Adrenal gland (tissue), 9 donors: ENCODE measurements at regions not wholly inside any gene's neighbourhood (a gene's known extent, or its start where the extent isn't known, plus 50 kb on each side); places are given as distances from the start of the nearest gene placed in this dataset.

ENCODE experiments used
- DNase-seq, 7 donors: peaks; one replicate each; pipeline ENCODE4 v3.0.0-alpha.2; 2019 to 2020
- H3K27ac ChIP-seq, 5 donors: fragments of 200-600 bp; sonication (generic) in 4 of 5; 1 replicate in 3 of 5; 2 replicates in 2 of 5; pipeline versions ENCODE4 v1.5.1 to v1.8.0; 2016 to 2020; ENCODE audit warnings: mild to moderate bottlenecking in 1 of 5
- H3K27me3 ChIP-seq: fragments of 200-600 bp; 2 replicates; pipeline ENCODE4 v1.8.0; 2021
- H3K36me3 ChIP-seq, 2 donors: fragments of 200-600 bp; replicated peaks in 1 of 2; 1 replicate in 1 of 2; 2 replicates in 1 of 2; pipeline versions ENCODE4 v1.5.1 to v1.8.0; 2018 to 2022
- H3K4me1 ChIP-seq, 2 donors: fragments of 200-600 bp; replicated peaks in 1 of 2; 1 replicate in 1 of 2; 2 replicates in 1 of 2; pipeline versions ENCODE4 v1.5.1 to v1.8.0; 2018 to 2021
- H3K4me3 ChIP-seq, 4 donors: fragments of 200-600 bp; sonication (generic) in 3 of 4; one replicate each; pipeline ENCODE4 v1.5.1; 2016 to 2018
- H3K9me3 ChIP-seq, 3 donors: fragments of 200-600 bp; sonication (generic) in 1 of 3; replicated peaks in 1 of 3; 1 replicate in 2 of 3; 2 replicates in 1 of 3; pipeline versions ENCODE4 v1.5.1 to v1.8.0; 2016 to 2021
- CTCF ChIP-seq, 6 experiments: fragments of 450-650 bp in 4 of 6; fragments of 200-600 bp in 2 of 6; sonication (generic) in 1 of 6; IDR thresholded peaks; 1 replicate in 5 of 6; 2 replicates in 1 of 6; pipeline versions ENCODE4 v1.5.1 to v1.8.0; 2016 to 2021; ENCODE audit warnings: antibody characterized with exemption in 6 of 6, mild to moderate bottlenecking in 2 of 6, moderate library complexity in 1 of 6
- POLR2A ChIP-seq, 2 donors: fragments of 450-650 bp; IDR thresholded peaks; one replicate each; pipeline ENCODE4 v1.6.1; 2017; ENCODE audit warnings: antibody characterized with exemption in 2 of 2, mild to moderate bottlenecking in 2 of 2, moderate library complexity in 1 of 2
- WGBS, 4 donors: extraction: QIAGEN DNeasy Blood & Tissue Kit in 2 of 4; methylation state at CpG; one replicate each; pipeline versions ENCODE4 v1.1.5 to v1.1.7; 2013 to 2017; 5-methylcytosine and 5-hydroxymethylcytosine counted together
- intact Hi-C, 2 donors: fragments of 100-400 bp; cut with DNase I; formaldehyde crosslinking; loops; one replicate each; pipeline versions ENCODE4 v1.14.1 to v1.15.0; 2022 to 2023
- donor health status: healthy with polysubstance abuse.
- donor health status: Bipolar disorder and iron deficiency.
- donor health status: DM: yes; HTN: yes; CAD: no.
- donor health status: DM: no; HTN: no; CAD: no.
- donor health status: DM: no; HTN: no; CAD: no.

GRCh38 chr12:28693565-28694219, 455.4 kb upstream of the FAR2 start:
- Histone ChIP-seq H3K27me3 (no peaks in the 10 kb centered on the region), H3K4me1 (no peaks in the 10 kb centered on the region), H3K27ac (no peak overlapping the region), H3K36me3 (no peaks in the 10 kb centered on the region), H3K4me3 (no peak overlapping the region), H3K9me3 (no peaks in the 10 kb centered on the region)
- TF ChIP-seq POLR2A (IDR thresholded peaks at IDR 0.05) (no peak), CTCF (IDR thresholded peaks at IDR 0.05) (no peak)
- intact Hi-C loops: no loop called here
- no peak for DNase-seq
- WGBS, 4 donors: 69 to 78% (median 75%) methylated on average over 5 of the region's 5 CpGs

- TF ChIP-seq CTCF (IDR thresholded peaks at IDR 0.05) (no peak), POLR2A (IDR thresholded peaks at IDR 0.05) (no peak)
- WGBS, 4 donors: 41 to 52% (median 46%) methylated on average over 2 of the region's 2 CpGs
- H3K4me1 ChIP-seq: no peaks in the 10 kb centered on the region
- H3K9me3 ChIP-seq: no peaks in the 10 kb centered on the region
- DNase-seq: peak in 1 of 7 donors; percentile 29
- H3K27me3 ChIP-seq: no peaks in the 10 kb centered on the region
- H3K27ac ChIP-seq: no peak overlapping the region
- intact Hi-C loops: no loop called here
- no peak overlapping the region for H3K4me3 ChIP-seq
- no peaks in the 10 kb centered on the region for H3K36me3 ChIP-seq
These were observed 450.5 kb upstream of the FAR2 start for GRCh38 chr12:28698553-28698952.

- Histone ChIP-seq H3K9me3 (no peaks in the 10 kb centered on the region), H3K4me3 (no peak overlapping the region), H3K36me3 (no peaks in the 10 kb centered on the region), H3K27me3 (no peaks in the 10 kb centered on the region), H3K4me1 (no peaks in the 10 kb centered on the region), H3K27ac (no peak overlapping the region)
- TF ChIP-seq POLR2A (IDR thresholded peaks at IDR 0.05) (no peak), CTCF (IDR thresholded peaks at IDR 0.05) (no peak)
- intact Hi-C loops: no loop called here
- DNase-seq: no peak
These were observed 450.0 kb upstream of the FAR2 start for GRCh38 chr12:28699029-28699428.

GRCh38 chr12:28700161-28700560, 448.9 kb upstream of the FAR2 start:
- WGBS, 4 donors: 53 to 57% (median 55%) methylated on average over 3 of the region's 3 CpGs
- no peaks in the 10 kb centered on the region for H3K9me3 ChIP-seq
- no peaks in the 10 kb centered on the region for H3K36me3 ChIP-seq
- intact Hi-C loops: no loop called here
- no peak for TF ChIP-seq POLR2A (IDR thresholded peaks at IDR 0.05)
- no peak for TF ChIP-seq CTCF (IDR thresholded peaks at IDR 0.05)
- no peaks in the 10 kb centered on the region for H3K27me3 ChIP-seq
- no peak overlapping the region for H3K4me3 ChIP-seq
- DNase-seq: no peak
- H3K27ac ChIP-seq: no peak overlapping the region
- no peaks in the 10 kb centered on the region for H3K4me1 ChIP-seq
